ENCODE measurements at regions not wholly inside any gene's neighbourhood (a gene's known extent, or its start where the extent isn't known, plus 50 kb on each side); places are given as distances from the start of the nearest gene placed in this dataset.

DNA sequence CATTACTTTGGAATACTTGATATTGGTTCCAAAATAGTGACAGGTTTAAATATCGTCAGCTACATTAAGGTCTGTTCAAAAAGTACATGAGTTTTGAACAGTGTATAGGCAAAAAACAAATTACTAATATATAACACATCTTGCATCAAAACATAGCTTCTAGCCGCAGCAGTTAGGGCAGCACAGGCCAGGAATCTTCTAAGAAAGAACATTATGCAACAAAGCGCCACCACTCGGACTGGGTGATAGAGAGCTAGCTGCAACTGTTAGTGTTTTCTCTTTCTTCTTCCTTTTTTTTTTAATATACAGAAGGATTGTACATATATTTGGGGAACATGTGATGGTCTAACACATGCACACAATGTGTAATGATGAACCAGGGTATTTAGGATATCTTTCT lies 504.5 kb downstream of the NR2F1-AS1 start:
- no peaks in the 10 kb centered on the region for H4K20me1 ChIP-seq (ENCODE audit: insufficient read depth, low read length, poor library complexity, severe bottlenecking)
- no peak overlapping the region for H2AFZ ChIP-seq (ENCODE audit: low read length)

DNA sequence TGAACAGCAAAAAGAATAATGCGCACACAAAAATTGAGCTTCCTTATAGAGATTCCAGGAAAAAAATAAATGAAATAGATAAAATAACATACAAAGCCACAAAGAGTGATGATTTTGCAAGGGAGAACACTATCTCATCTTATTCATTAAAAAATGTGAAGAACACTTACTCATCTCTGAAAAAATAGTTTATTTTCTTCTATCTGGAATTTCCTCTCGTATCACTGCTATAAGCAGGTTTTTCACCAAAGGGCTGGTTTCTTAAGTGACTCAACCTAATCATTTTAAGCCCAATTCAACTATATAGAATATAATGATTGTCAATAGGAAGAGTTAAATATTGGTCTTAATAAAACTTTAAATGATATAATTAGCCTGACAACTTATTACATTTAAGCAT lies 504.9 kb downstream of the NR2F1-AS1 start:
- no peaks in the 10 kb centered on the region for H4K20me1 ChIP-seq (ENCODE audit: insufficient read depth, low read length, poor library complexity, severe bottlenecking)

More for the DNA sequence above, 504.5 kb downstream of the NR2F1-AS1 start:
- Histone ChIP-seq H3K9me3 (ENCODE audit: insufficient read depth, low read depth, low read length) (no peaks in the 10 kb centered on the region), H3K9ac (ENCODE audit: low read depth, low read length, poor library complexity, severe bottlenecking) (no peak overlapping the region), H3K79me2 (ENCODE audit: insufficient read depth, low read length) (no peaks in the 10 kb centered on the region), H3K4me1 (ENCODE audit: insufficient read depth, low read length, poor library complexity, severe bottlenecking) (no peaks in the 10 kb centered on the region), H3K27me3 (ENCODE audit: insufficient read depth, low read length, poor library complexity, severe bottlenecking) (no peaks in the 10 kb centered on the region), H3F3A (ENCODE audit: low read depth) (no peaks in the 10 kb centered on the region), H3K9me2 (replicated peaks; ENCODE audit: low read depth, low read length) (no peaks in the 10 kb centered on the region), H3K4me2 (ENCODE audit: low read depth, low read length, poor library complexity, severe bottlenecking) (no peak overlapping the region), H3K4me3 (ENCODE audit: low read length, poor library complexity, severe bottlenecking) (no peak overlapping the region), H3K36me3 (ENCODE audit: insufficient read depth, low read length) (no peaks in the 10 kb centered on the region)
- TF ChIP-seq, protein P1, sequence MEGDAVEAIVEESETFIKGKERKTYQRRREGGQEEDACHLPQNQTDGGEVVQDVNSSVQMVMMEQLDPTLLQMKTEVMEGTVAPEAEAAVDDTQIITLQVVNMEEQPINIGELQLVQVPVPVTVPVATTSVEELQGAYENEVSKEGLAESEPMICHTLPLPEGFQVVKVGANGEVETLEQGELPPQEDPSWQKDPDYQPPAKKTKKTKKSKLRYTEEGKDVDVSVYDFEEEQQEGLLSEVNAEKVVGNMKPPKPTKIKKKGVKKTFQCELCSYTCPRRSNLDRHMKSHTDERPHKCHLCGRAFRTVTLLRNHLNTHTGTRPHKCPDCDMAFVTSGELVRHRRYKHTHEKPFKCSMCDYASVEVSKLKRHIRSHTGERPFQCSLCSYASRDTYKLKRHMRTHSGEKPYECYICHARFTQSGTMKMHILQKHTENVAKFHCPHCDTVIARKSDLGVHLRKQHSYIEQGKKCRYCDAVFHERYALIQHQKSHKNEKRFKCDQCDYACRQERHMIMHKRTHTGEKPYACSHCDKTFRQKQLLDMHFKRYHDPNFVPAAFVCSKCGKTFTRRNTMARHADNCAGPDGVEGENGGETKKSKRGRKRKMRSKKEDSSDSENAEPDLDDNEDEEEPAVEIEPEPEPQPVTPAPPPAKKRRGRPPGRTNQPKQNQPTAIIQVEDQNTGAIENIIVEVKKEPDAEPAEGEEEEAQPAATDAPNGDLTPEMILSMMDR (conservative IDR thresholded peaks at IDR 0.05; ENCODE audit: low read length): no peak
- TF ChIP-seq EZH2phosphoT487 (IDR thresholded peaks at IDR 0.05; ENCODE audit: borderline replicate concordance): no peak

DNA sequence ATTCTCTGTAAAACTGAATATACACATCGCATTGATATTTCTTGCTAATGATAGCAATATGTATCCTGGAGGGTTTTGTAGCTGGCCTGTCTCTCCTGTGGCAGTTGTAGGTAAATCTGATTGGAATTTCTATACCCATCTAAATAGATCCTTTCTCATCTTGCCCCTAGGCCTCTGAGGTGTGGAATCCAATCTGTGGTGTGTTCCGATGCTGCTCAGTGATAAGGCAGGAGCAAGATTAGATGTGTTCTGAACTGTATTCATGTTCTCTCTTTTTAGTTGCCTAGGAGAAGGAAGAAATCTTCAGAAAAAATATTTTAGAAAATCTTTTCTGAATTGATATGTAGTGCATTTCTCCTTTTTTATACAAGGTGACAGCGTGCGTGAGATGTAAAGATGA lies 507.5 kb downstream of the NR2F1-AS1 start:
- TF ChIP-seq, protein P1 (conservative IDR thresholded peaks at IDR 0.05; ENCODE audit: low read length): no peak
- TF ChIP-seq EZH2phosphoT487 (IDR thresholded peaks at IDR 0.05; ENCODE audit: borderline replicate concordance): no peak
- Histone ChIP-seq H3K4me2 (ENCODE audit: low read depth, low read length, poor library complexity, severe bottlenecking) (no peak overlapping the region), H3K36me3 (ENCODE audit: insufficient read depth, low read length) (no peaks in the 10 kb centered on the region), H3F3A (ENCODE audit: low read depth) (no peaks in the 10 kb centered on the region), H3K9ac (ENCODE audit: low read depth, low read length, poor library complexity, severe bottlenecking) (no peak overlapping the region), H3K9me3 (ENCODE audit: insufficient read depth, low read depth, low read length) (no peaks in the 10 kb centered on the region), H3K79me2 (ENCODE audit: insufficient read depth, low read length) (no peaks in the 10 kb centered on the region), H3K4me3 (ENCODE audit: low read length, poor library complexity, severe bottlenecking) (no peak overlapping the region), H3K9me2 (replicated peaks; ENCODE audit: low read depth, low read length) (no peaks in the 10 kb centered on the region), H3K27me3 (ENCODE audit: insufficient read depth, low read length, poor library complexity, severe bottlenecking) (no peaks in the 10 kb centered on the region), H2AFZ (ENCODE audit: low read length) (no peak overlapping the region), H3K4me1 (ENCODE audit: insufficient read depth, low read length, poor library complexity, severe bottlenecking) (no peaks in the 10 kb centered on the region), H4K20me1 (ENCODE audit: insufficient read depth, low read length, poor library complexity, severe bottlenecking) (no peaks in the 10 kb centered on the region)

More for the DNA sequence above, 504.9 kb downstream of the NR2F1-AS1 start:
- H3K9me2 ChIP-seq (replicated peaks; ENCODE audit: low read depth, low read length): no peaks in the 10 kb centered on the region
- H3K4me2 ChIP-seq (ENCODE audit: low read depth, low read length, poor library complexity, severe bottlenecking): no peak overlapping the region
- no peaks in the 10 kb centered on the region for H3K79me2 ChIP-seq (ENCODE audit: insufficient read depth, low read length)
- no peaks in the 10 kb centered on the region for H3K4me1 ChIP-seq (ENCODE audit: insufficient read depth, low read length, poor library complexity, severe bottlenecking)
- H3K4me3 ChIP-seq (ENCODE audit: low read length, poor library complexity, severe bottlenecking): no peak overlapping the region
- no peaks in the 10 kb centered on the region for H3K27me3 ChIP-seq (ENCODE audit: insufficient read depth, low read length, poor library complexity, severe bottlenecking)
- H3K9me3 ChIP-seq (ENCODE audit: insufficient read depth, low read depth, low read length): no peaks in the 10 kb centered on the region
- H3F3A ChIP-seq (ENCODE audit: low read depth): no peaks in the 10 kb centered on the region
- TF ChIP-seq, protein P1 (conservative IDR thresholded peaks at IDR 0.05; ENCODE audit: low read length): no peak
- no peak for TF ChIP-seq EZH2phosphoT487 (IDR thresholded peaks at IDR 0.05; ENCODE audit: borderline replicate concordance)
- H2AFZ ChIP-seq (ENCODE audit: low read length): no peak overlapping the region
- no peak overlapping the region for H3K9ac ChIP-seq (ENCODE audit: low read depth, low read length, poor library complexity, severe bottlenecking)
- no peaks in the 10 kb centered on the region for H3K36me3 ChIP-seq (ENCODE audit: insufficient read depth, low read length)

All from Loucy (cell line).